Large intestine (tissue), 3 donors: ENCODE measurements at regions not wholly inside any gene's neighbourhood (a gene's known extent, or its start where the extent isn't known, plus 50 kb on each side); places are given as distances from the start of the nearest gene placed in this dataset.

Experiments
- DNase-seq, 2 donors: peaks; one replicate each; pipeline versions ENCODE4 v3.0.0 to v3.0.0-alpha.2; 2013
- H3K27ac ChIP-seq: one replicate; pipeline ENCODE4 v1.5.1; 2013; ENCODE audit warnings: low read length
- H3K27me3 ChIP-seq: 2 replicates; pipeline ENCODE4 v1.6.1; 2013; ENCODE audit warnings: low read length; ENCODE audit not compliant: control insufficient read depth, insufficient read depth
- H3K36me3 ChIP-seq: 2 replicates; pipeline ENCODE4 v1.6.1; 2013; ENCODE audit warnings: low read length; ENCODE audit not compliant: control insufficient read depth, insufficient read depth
- H3K4me1 ChIP-seq: one replicate; pipeline ENCODE4 v1.6.1; 2013; ENCODE audit warnings: low read length; ENCODE audit not compliant: control insufficient read depth, insufficient read depth
- H3K4me3 ChIP-seq: one replicate; pipeline ENCODE4 v1.5.1; 2013; ENCODE audit warnings: low read length
- H3K9me3 ChIP-seq: one replicate; pipeline ENCODE4 v1.6.1; 2013; ENCODE audit warnings: mild to moderate bottlenecking, low read depth, low read length, moderate library complexity; ENCODE audit not compliant: control insufficient read depth
- WGBS: methylation state at CpG from one replicate; pipeline ENCODE4 v1.1.5; 2013; ENCODE audit warnings: low lambda C conversion rate; ENCODE audit not compliant: insufficient coverage; 5-methylcytosine and 5-hydroxymethylcytosine counted together

DNA sequence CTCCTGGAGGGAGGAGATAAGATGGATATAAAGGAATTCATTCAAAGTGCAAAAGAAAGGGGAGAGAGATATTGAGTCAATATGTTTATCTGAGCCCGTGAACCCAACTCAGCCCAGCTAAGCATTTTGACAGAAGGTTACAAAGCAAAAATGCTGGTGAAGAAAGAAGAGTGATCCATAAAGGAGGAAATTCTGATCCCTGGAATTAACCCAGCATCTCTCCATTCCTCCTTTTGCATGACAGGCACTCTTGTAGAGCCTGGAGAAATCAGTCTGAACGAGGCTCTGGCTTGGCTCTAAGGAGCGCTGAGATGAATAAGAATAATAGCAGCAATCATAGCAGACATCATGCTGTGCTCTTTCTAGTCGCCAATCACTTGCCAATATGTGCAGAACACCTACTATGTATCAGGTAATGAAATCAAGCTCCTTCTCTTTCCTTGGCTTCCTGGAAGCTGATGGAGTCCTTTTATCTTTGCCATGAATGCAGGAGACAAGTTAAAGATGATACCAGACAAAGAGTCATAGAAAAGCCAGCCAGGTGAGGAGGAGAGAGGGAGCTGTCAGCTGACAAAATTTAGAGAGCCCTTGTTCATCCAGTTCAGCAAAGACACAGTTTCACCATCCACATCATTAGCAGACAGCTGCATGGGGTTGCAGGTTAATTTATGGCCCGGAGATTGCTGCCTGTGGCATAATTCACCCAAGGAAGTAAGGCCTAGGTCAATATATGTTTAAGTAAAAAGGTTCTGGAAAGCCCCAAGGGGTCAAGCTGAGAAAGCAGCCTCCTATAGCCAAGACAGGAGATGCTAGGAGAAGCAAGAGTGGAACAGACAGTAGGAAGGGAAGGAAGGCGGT, 476.5 kb upstream of the TBX3 start:
- Histone ChIP-seq H3K4me3 (no peak overlapping the region), H3K27ac (no peak overlapping the region), H3K4me1 (peaks cover 9% of the 10 kb centered on the region), H3K9me3 (no peaks in the 10 kb centered on the region), H3K27me3 (no peaks in the 10 kb centered on the region), H3K36me3 (no peaks in the 10 kb centered on the region)
- WGBS, result 89% methylated on average over 1 of the region's 6 CpGs
- DNase-seq, result peak in 1 of 2 donors; percentile 27

DNA sequence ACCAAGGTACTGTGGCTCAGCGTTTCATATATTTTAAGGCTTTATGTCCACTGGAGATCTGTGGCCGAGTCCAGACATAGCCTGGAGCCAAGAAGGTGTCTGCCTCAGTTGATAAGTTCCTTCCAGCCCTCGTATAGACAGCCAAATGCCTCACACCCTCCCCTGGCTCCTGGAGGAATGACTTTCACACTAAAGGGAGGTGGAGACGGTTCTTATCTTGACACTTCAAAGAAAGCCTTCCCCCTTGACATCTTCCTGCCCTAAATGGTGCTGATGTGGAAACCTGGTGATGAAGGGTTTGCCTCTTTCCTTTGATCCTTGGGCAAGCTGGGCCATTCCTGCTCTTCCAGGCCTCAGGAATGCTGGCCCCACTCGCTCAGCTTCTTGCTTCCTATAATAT, 474.8 kb upstream of the TBX3 start:
- no peak for DNase-seq
- Histone ChIP-seq H3K27me3 (no peaks in the 10 kb centered on the region), H3K4me1 (peaks cover 9% of the 10 kb centered on the region), H3K27ac (no peak overlapping the region), H3K4me3 (no peak overlapping the region), H3K9me3 (no peaks in the 10 kb centered on the region), H3K36me3 (no peaks in the 10 kb centered on the region)
- no CpG with 5 or more reads among the region's 5 CpGs for WGBS

DNA sequence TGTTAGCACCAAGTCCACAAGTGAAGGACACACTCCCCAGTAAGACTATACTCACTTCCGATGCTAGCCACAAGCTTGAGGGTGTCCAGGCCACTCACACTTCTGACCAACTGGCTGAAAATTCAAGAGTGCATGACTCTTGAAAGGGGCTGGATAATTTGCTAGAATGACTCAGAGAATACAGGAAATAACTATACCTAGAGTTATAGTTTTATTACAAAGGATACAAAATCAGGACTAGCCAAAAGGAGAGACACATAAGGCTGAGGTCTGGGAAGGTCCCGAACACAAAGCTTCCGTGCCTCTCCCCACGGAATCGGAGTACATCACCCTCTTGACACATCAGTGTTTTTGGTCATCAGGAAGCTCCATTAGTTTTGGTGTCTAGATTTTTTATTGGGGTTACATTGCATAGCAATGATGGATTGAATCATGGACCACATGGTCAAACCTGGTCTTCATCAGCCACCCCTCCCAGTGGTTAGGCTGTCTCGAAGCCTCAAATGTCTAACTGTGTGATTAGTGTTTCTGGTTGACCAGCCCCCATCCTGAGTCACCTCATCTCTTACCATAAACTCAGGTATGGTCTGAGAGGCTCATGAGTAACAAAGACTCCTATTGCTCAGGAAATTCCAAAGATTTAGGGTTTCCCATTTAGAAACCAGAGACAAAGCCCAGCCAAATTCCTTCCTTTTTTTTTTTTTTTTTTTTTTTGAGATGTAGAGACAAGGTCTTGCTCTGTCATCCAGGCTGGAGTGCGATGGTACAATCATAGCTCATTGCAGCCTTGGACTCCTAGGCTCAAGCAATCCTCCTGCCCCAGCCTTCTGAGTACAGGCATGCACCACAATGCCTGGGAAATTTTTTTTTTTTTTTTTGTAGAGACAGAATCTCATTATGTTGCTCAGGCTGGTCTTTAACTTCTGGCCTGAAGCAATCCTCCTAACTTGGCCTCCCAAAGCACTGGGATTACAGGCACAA, 472.0 kb upstream of the TBX3 start:
- H3K9me3 ChIP-seq, result no peaks in the 10 kb centered on the region
- DNase-seq, result no peak
- H3K36me3 ChIP-seq, result no peaks in the 10 kb centered on the region
- H3K27me3 ChIP-seq, result no peaks in the 10 kb centered on the region
- H3K4me3 ChIP-seq, result no peak overlapping the region
- no CpG with 5 or more reads among the region's 7 CpGs for WGBS
- H3K4me1 ChIP-seq, result peaks cover 9% of the 10 kb centered on the region
- no peak overlapping the region for H3K27ac ChIP-seq

DNA sequence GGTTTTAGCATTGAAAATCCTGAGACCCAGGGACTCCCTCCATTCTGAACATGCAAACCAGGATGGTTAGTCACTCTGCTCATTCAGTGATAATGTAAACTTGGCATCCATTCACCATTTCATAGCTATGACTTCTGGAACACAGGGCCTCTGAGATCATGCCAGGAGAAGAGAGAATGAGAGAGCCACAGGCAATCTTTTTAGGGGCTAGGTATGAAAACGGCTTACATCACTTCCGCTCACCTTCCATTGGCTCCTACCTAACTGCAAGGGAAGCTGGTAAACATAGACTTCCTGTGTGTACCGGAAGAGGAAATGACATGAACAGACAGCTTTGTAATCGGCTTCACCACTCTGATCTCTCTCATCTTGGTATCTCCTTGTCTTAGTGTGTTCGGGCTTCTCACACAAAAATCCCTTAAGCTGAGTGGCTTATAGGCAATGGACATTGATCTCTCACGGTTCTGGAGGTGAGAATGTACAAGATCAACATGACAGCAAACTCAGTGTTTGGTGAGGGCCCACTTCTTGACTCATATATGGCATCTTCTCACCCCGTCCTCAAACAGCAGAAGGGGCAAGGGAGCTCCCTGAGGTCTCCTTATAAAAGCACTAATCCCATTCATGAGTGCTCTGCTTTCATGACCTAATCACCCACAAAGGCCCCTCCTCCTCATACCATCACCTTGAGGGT, 465.9 kb upstream of the TBX3 start:
- no peak overlapping the region for H3K27ac ChIP-seq
- no peak for DNase-seq
- WGBS, result no CpG with 5 or more reads among the region's 7 CpGs

DNA sequence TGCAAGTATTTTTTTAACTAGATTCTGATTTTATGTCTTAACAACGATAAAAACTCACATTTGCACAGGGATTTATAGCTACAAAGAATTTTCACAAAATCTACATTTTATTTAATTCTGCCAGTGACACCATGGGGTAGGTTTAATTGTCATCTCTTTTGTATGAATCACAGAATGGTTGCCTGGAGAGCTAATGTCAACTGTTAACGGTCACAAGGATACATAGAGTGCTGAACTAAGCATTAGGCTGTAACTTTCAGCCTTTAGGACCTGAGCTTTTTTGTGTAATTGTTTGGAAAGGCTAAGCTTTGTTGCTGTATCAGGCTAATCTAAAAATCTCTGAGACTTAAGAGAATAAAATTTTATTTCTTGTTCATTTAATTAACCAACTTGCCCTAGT, 465.3 kb upstream of the TBX3 start:
- Histone ChIP-seq H3K27ac (no peak overlapping the region), H3K36me3 (no peaks in the 10 kb centered on the region), H3K9me3 (no peaks in the 10 kb centered on the region), H3K4me1 (no peaks in the 10 kb centered on the region), H3K27me3 (no peaks in the 10 kb centered on the region), H3K4me3 (no peak overlapping the region)
- WGBS, result 100% methylated on average over 1 of the region's 2 CpGs
- no peak for DNase-seq

More for the DNA sequence above, 465.9 kb upstream of the TBX3 start:
- H3K4me3 ChIP-seq, result no peak overlapping the region
- no peaks in the 10 kb centered on the region for H3K4me1 ChIP-seq
- no peaks in the 10 kb centered on the region for H3K27me3 ChIP-seq
- no peaks in the 10 kb centered on the region for H3K36me3 ChIP-seq
- H3K9me3 ChIP-seq, result no peaks in the 10 kb centered on the region

DNA sequence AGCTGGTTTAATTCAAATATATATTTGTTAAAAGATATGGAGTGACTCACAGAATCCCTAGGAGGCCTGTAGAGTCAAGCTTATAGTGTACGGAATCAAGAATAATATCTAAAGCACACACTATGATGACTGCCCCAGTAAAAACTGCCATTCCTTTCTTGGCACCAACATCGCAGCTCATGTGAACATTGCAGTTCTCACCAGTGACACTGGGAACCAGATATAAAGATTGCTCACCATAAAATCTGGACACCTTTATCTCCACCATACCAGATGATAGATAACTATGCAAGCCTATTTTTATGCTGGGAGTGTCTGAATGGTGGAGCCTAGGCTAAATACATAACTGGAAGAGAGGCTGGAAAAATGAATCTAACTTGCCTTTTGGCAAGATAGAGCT, 463.9 kb upstream of the TBX3 start:
- no peaks in the 10 kb centered on the region for H3K36me3 ChIP-seq
- no peak overlapping the region for H3K27ac ChIP-seq
- DNase-seq, result no peak
- no peak overlapping the region for H3K4me3 ChIP-seq
- no CpG with 5 or more reads among the region's 2 CpGs for WGBS
- no peaks in the 10 kb centered on the region for H3K27me3 ChIP-seq
- H3K4me1 ChIP-seq, result no peaks in the 10 kb centered on the region
- no peaks in the 10 kb centered on the region for H3K9me3 ChIP-seq

DNA sequence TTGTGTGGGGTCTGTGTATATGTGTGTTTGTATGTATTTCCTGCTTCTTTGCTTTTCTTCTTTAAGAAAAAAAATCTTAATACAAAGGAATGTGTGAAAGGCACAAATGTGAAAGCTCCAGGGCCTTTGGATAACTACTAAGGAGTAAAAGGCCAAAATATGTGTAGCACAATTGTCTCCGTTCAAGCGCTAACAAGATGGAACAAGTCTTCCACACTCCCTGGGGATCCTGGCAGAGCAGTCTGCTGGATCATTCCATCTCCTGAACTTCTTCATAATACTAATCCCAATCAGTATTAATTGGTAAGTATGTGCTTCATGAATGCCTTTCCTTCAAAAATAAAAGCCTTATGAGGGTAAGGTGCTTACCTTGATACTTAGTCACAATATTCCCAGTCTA, 462.5 kb upstream of the TBX3 start:
- H3K27me3 ChIP-seq, result no peaks in the 10 kb centered on the region
- no peak overlapping the region for H3K4me3 ChIP-seq
- no peaks in the 10 kb centered on the region for H3K4me1 ChIP-seq
- WGBS, result no CpG with 5 or more reads among the region's 2 CpGs
- no peak for DNase-seq
- H3K9me3 ChIP-seq, result no peaks in the 10 kb centered on the region
- H3K27ac ChIP-seq, result no peak overlapping the region
- H3K36me3 ChIP-seq, result no peaks in the 10 kb centered on the region

DNA sequence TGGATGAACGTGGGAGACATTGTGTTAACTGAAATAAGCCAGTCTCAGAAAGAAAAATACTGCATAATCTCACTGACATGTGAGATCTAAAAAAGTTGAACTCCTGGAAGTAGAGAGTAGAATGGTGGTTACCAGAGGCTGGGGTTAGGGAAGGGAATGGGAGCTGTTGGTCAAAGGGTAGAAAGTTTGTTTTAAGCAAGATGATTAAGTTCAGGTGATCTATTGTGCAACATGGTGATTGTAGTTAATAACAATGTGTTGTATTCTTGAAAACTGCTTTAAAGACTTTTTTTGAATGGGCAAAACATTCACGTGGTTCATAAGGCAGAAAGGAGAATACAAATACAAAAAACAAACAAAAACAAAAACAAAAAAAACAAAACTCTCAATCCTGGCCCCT, 460.4 kb upstream of the TBX3 start:
- Histone ChIP-seq H3K36me3 (no peaks in the 10 kb centered on the region), H3K27ac (no peak overlapping the region), H3K4me3 (no peak overlapping the region), H3K9me3 (no peaks in the 10 kb centered on the region), H3K27me3 (no peaks in the 10 kb centered on the region), H3K4me1 (no peaks in the 10 kb centered on the region)
- peak in 1 of 2 donors; percentile 20 for DNase-seq
- 75% methylated on average over 2 of the region's 2 CpGs for WGBS

DNA sequence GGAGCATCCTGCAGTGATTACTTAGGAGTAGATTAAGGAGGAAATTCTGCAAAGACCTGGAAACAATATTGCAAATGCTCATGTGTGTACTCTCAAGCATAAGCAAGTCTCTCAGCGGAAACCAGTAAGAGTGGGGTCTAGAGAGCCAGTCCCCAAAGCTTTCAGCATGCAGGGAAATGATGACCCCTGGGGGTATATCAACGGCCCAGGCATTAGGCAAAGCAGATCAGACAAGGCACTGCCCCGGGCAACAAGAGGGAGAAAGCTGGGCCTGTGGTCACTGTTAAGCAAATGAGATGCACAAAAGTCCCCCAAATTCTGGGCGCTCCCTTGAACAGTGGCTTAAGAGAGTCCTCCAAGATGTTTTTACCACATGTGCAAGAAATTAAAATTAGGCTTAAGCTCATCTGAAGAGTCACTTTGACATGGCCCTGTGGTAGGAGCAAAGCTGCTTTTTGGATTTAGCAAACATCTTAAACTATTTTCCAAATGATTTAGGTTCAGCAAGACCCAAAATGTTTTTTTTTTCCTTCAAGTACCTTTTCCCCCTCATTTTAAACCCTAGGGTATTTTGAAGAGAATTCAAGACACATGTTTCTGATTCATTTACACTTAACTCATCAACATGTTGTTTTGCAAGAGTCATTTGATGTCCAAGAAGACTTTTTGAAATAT, 457.1 kb upstream of the TBX3 start:
- Histone ChIP-seq H3K36me3 (no peaks in the 10 kb centered on the region), H3K4me1 (no peaks in the 10 kb centered on the region), H3K4me3 (no peak overlapping the region), H3K9me3 (no peaks in the 10 kb centered on the region), H3K27ac (no peak overlapping the region), H3K27me3 (no peaks in the 10 kb centered on the region)
- WGBS, result 60% methylated on average over 1 of the region's 4 CpGs
- DNase-seq, result no peak
